Fibroblast of pulmonary artery (primary cell): ENCODE measurements at regions not wholly inside any gene's neighbourhood (a gene's known extent, or its start where the extent isn't known, plus 50 kb on each side); places are given as distances from the start of the nearest gene placed in this dataset.
A peak's percentile ranks its signal among the peaks of the same experiment; 100 is the strongest.

ENCODE experiments used
- DNase-seq: peaks from one replicate; pipeline ENCODE4 v3.0.0-alpha.2; 2010; ENCODE audit warnings: low read depth
- H3K4me3 ChIP-seq: replicated peaks from 2 replicates; pipeline ENCODE4 v1.5.1; 2011; ENCODE audit warnings: low read depth, mild to moderate bottlenecking, control low read depth, low read length, moderate library complexity
- CTCF ChIP-seq: IDR thresholded peaks from 2 replicates; pipeline ENCODE4 v1.5.1; 2011; ENCODE audit warnings: mild to moderate bottlenecking, control low read depth, low read length, inconsistent platforms; ENCODE audit errors: missing control alignments

DNA sequence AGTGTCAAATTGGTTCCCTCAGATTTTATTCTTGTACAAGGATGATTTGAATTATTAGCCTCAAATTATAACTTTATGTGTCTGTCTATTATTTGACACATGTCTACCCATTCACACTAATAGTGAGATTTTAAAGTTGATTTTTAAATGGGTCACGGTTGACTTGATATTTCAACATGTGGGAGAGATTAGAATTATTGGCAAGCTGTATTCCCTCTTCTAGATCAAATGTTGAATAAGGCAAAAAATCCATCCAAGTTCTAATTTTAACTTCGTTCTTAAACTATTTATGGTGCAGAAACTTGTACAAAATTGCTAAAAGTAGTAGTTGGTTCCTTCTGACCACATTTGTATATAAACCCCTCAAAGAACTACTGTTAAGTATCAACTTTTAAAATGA is 1498.0 kb downstream of the STIM2 start:
- DNase-seq = no peak
- no peak overlapping the region for H3K4me3 ChIP-seq
- TF ChIP-seq CTCF = no peak

- no peak for TF ChIP-seq CTCF
- DNase-seq = no peak
- H3K4me3 ChIP-seq = no peak overlapping the region
These were observed 1500.0 kb downstream of the STIM2 start for GRCh38 chr4:28360681-28361080.

DNA sequence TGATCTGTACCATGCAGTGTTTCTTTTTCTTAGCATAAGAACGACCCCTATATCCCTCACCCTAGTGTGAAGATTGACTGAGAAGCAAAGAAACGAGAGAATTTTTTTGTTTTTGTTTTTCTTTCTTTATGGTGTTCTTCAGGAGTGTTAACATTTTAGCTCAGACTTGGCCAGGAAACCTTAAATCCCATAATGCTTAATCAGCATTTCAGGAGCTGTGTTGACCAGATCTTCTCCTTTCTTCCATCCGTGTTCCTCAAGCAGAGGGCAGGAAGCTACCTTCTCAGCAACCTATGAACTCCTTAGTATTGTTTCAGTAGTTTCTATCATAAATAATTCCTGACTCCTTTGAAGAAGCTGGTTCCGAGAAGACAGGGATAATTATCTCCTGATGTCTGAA is 1501.5 kb downstream of the STIM2 start:
- no peak for TF ChIP-seq CTCF
- H3K4me3 ChIP-seq = no peak overlapping the region
- no peak for DNase-seq

GRCh38 chr4:28369499-28369898 is 1508.9 kb downstream of the STIM2 start:
- H3K4me3 ChIP-seq = no peak overlapping the region
- peak; percentile 59 for DNase-seq
- TF ChIP-seq CTCF = no peak

DNA sequence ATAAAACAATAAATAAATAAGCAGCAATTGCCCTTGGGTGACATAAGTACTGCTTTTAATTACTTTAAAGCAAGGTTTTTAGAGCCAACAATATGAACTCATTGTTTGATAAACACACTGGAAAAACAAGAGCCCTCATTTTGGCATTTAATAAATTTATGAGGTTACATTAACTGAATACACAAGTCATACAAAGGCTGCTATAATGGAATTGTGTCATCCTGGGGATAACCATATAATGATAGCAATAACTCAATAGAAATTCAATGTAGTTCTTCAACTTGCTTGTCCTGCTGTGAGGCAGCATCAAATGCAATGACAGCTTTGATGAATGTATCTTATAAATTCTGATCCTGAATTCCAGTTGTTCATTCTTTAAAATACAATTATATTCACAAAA is 1512.5 kb downstream of the STIM2 start:
- H3K4me3 ChIP-seq = no peak overlapping the region
- no peak for TF ChIP-seq CTCF
- no peak for DNase-seq

- DNase-seq = peak; percentile 31
- H3K4me3 ChIP-seq = no peak overlapping the region
- no peak for TF ChIP-seq CTCF
These were observed 1513.0 kb downstream of the STIM2 start for GRCh38 chr4:28373601-28374000.

DNA sequence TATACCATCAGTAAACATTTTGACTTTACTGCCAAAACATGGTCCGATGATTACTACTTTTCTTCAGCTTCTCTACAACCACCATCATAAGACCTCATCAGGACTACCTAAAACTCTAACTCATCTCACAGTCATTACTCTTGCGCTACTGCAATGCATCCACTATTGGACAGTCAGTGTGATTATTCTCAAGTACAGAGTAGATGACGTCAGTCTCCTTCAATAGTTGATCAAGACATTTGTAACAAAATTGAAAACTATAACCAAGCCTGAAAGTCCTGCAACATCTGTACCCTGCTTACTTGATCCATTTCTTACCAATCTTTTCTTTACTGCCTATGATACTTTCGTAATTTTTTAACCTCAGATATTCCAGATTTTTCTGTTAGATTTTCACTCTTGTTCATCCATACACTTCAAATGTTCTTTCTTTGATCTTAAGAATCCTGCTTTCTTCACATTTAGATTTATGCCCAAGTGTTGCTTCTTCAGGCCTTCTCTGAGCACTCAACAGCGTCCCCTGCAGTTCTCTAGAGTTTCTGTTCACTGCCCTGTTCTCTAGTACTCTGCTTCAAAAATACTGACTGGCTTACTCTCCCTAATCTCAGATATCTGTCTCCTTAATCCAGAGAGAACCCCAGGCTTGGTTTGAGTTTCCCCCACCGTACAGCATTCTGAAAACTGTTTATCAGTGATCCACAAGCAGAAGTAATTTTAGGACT is 1517.6 kb downstream of the STIM2 start:
- H3K4me3 ChIP-seq = no peak overlapping the region
- TF ChIP-seq CTCF = peak; percentile 24
- no peak for DNase-seq
